Activated CD4-positive, alpha-beta memory T cell treated with anti-CD3 and anti-CD28 coated beads for 36 hours (primary cell): ENCODE measurements at regions not wholly inside any gene's neighbourhood (a gene's known extent, or its start where the extent isn't known, plus 50 kb on each side); places are given as distances from the start of the nearest gene placed in this dataset. TPM values are rescaled to one million over a fixed set of nuclear protein-coding genes. Genes with fewer than 3 reads are reported as not detected.

Source experiments
- CTCF ChIA-PET: fragments of 350-600 bp; sonication (Branson Sonifier 250); formaldehyde crosslinking; loops from one replicate; lab custom pipeline; 2021; ENCODE audit warnings: antibody characterized with exemption, inconsistent platforms; lab: Charles Lee
- POLR2A ChIA-PET: fragments of 350-600 bp; sonication (Branson Sonifier 250); formaldehyde crosslinking; loops from one replicate; lab custom pipeline; 2021; ENCODE audit warnings: antibody characterized with exemption; lab: Charles Lee
- DNase-seq: peaks from one replicate; pipeline ENCODE4 v3.0.0-alpha.2; 2020
- H3K27ac Mint-ChIP-seq: one replicate; pipeline ENCODE4 v1.8.0; 2021; ENCODE audit warnings: mixed read lengths
- H3K27me3 Mint-ChIP-seq: one replicate; pipeline ENCODE4 v1.8.0; 2021; ENCODE audit warnings: mixed read lengths
- H3K36me3 Mint-ChIP-seq: one replicate; pipeline ENCODE4 v1.8.0; 2021; ENCODE audit warnings: mixed read lengths
- H3K4me1 Mint-ChIP-seq: one replicate; pipeline ENCODE4 v1.8.0; 2021; ENCODE audit warnings: low read depth, mixed read lengths
- H3K4me3 Mint-ChIP-seq: one replicate; pipeline ENCODE4 v1.8.0; 2021; ENCODE audit warnings: mild to moderate bottlenecking, mixed read lengths
- H3K9me3 Mint-ChIP-seq: one replicate; pipeline ENCODE4 v1.8.0; 2021; ENCODE audit warnings: mixed read lengths
- intact Hi-C: fragments of 100-400 bp; cut with micrococcal nuclease; formaldehyde crosslinking; loops from one replicate; pipeline ENCODE4 v1.15.1; 2023
- microRNA-seq: library from miRNA; unstranded; fragments of <30 nt; microRNA quantifications from one replicate; pipeline ENCODE4 v1.2.0, GENCODE V29; 2022; ENCODE audit warnings: borderline number of aligned reads, borderline microRNAs expressed, borderline replicate concordance

GRCh38 chr12:25904442-25904841, 54.0 kb upstream of the RASSF8 start:
- Mint-ChIP-seq H3K4me3 (no peak overlapping the region), H3K9me3 (peaks cover under 1% of the 10 kb centered on the region), H3K4me1 (no peaks in the 10 kb centered on the region), H3K27ac (no peak overlapping the region), H3K36me3 (no peaks in the 10 kb centered on the region), H3K27me3 (no peaks in the 10 kb centered on the region)
- ChIA-PET POLR2A (no interaction called here), CTCF (no interaction called here)
- DNase-seq = no peak
- intact Hi-C loops = no loop called here

GRCh38 chr12:25906651-25907340, 51.7 kb upstream of the RASSF8 start:
- no peaks in the 10 kb centered on the region for H3K4me1 Mint-ChIP-seq
- H3K36me3 Mint-ChIP-seq = no peaks in the 10 kb centered on the region
- CTCF ChIA-PET = no interaction called here
- POLR2A ChIA-PET = no interaction called here
- no peak for DNase-seq
- H3K27me3 Mint-ChIP-seq = no peaks in the 10 kb centered on the region
- H3K9me3 Mint-ChIP-seq = no peaks in the 10 kb centered on the region
- intact Hi-C loops = no loop called here
- no peak overlapping the region for H3K27ac Mint-ChIP-seq
- no peak overlapping the region for H3K4me3 Mint-ChIP-seq

Small RNA genes in the stretch of these regions (microRNA-seq; reads per million reads assigned to microRNA genes)
- not detected for gene MIR4302
